ENCODE measurements at regions not wholly inside any gene's neighbourhood (a gene's known extent, or its start where the extent isn't known, plus 50 kb on each side); places are given as distances from the start of the nearest gene placed in this dataset.
"Not testable (repeated sequence)": the region's sequence is repeated elsewhere in the genome, so short reads cannot be mapped to it uniquely, and the experiment has no call there.

DNA sequence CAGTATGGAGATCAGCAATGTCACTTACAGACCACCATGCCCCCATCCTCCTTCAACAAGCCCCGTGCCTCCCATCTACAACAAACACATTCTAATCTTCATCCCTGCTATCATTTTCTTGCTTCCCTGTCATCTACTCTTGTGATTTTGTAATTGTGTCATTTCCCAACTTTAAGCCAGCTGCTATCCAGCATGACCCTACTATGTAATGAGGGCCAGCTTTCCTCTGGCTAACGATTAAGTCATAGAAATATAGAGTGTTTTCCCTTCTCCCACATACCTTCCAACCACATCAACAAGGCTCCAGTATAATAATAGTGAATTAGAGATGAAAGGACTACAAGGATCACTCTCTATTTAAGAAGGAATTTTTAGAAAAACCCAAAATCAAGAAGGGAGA, 607.0 kb downstream of the TENT5A start:
- Histone ChIP-seq H3K4me3 (ENCODE audit: low read depth, low read length) (no peak overlapping the region), H3K4me1 (ENCODE audit: control insufficient read depth, insufficient read depth, low read length) (no peaks in the 10 kb centered on the region)

DNA sequence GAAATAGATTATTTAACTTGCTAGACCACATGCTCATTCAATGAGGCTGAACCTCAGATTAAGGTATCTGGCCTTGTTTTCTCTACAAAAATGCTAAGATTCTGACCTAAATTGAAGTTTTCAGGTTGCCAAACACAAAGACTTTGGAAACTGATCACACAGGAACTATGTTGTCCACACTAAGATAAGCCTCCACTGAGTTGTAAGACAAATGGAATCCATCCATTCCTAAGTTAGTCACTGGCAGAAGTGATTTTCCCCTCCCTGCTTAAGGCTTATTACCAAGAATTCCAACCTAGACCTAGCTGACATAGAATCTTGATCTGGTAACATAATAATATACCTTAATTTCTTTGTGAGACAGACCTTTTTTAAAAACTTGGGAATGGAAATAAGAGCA, 608.1 kb downstream of the TENT5A start:
- H3K9me3 ChIP-seq (ENCODE audit: control insufficient read depth, insufficient read depth, low read length) = no peaks in the 10 kb centered on the region
- no peak overlapping the region for H3K4me3 ChIP-seq (ENCODE audit: low read depth, low read length)
- H3K27me3 ChIP-seq (ENCODE audit: control insufficient read depth, insufficient read depth, low read length) = no peaks in the 10 kb centered on the region
- H3K36me3 ChIP-seq (ENCODE audit: control insufficient read depth, insufficient read depth, low read length) = no peaks in the 10 kb centered on the region
- H3K4me1 ChIP-seq (ENCODE audit: control insufficient read depth, insufficient read depth, low read length) = no peaks in the 10 kb centered on the region
- H3K9ac ChIP-seq (ENCODE audit: low read depth, low read length) = no peak overlapping the region

More for the DNA sequence above, 607.0 kb downstream of the TENT5A start:
- H3K27me3 ChIP-seq (ENCODE audit: control insufficient read depth, insufficient read depth, low read length) = no peaks in the 10 kb centered on the region
- no peaks in the 10 kb centered on the region for H3K36me3 ChIP-seq (ENCODE audit: control insufficient read depth, insufficient read depth, low read length)
- H3K9me3 ChIP-seq (ENCODE audit: control insufficient read depth, insufficient read depth, low read length) = no peaks in the 10 kb centered on the region
- no peak overlapping the region for H3K9ac ChIP-seq (ENCODE audit: low read depth, low read length)

DNA sequence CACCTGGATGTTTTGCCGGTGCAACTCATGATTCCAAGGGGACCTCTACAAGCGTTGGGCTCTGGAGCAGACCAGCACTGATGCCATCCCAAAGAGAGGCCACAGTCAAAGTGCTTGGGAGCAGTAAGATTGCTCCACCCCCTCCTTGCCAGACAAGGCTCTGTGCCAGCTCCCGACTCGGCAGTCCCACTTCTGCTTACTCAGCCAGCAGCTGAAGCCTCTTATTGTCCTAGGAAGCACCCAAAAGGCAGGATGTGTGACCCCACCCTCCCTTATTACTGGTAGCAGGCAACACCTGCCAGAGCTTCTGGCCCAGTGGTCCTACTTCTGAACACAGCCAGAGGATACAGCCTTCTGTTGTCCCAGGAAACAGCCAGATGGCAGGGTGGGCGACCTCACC, 614.2 kb downstream of the TENT5A start:
- no peak overlapping the region for H3K9ac ChIP-seq (ENCODE audit: low read depth, low read length)
- no peaks in the 10 kb centered on the region for H3K4me1 ChIP-seq (ENCODE audit: control insufficient read depth, insufficient read depth, low read length)
- no peaks in the 10 kb centered on the region for H3K9me3 ChIP-seq (ENCODE audit: control insufficient read depth, insufficient read depth, low read length)
- H3K27me3 ChIP-seq (ENCODE audit: control insufficient read depth, insufficient read depth, low read length) = no peaks in the 10 kb centered on the region
- H3K4me3 ChIP-seq (ENCODE audit: low read depth, low read length) = no peak overlapping the region
- H3K36me3 ChIP-seq (ENCODE audit: control insufficient read depth, insufficient read depth, low read length) = no peaks in the 10 kb centered on the region

DNA sequence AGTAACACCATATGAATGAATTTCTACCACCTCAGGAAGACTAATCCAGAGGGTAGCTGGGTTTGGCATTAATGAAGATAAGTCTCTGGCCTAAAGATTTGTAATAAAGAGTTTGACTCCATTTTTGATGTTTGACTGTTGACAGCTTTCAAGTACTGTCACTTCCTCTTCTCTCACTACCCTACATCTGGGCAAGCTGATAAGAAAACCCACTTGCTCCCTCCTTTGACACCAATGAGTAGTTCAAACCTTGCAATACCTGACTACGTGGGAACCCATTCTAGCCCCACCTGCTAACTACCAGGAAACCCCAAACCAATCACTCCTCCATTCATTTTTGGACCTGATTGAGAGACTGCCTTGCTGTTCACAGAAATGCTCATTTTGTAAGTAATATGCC, 621.5 kb downstream of the TENT5A start:
- H3K4me1 ChIP-seq (ENCODE audit: control insufficient read depth, insufficient read depth, low read length) = no peaks in the 10 kb centered on the region
- no peak overlapping the region for H3K9ac ChIP-seq (ENCODE audit: low read depth, low read length)
- no peaks in the 10 kb centered on the region for H3K27me3 ChIP-seq (ENCODE audit: control insufficient read depth, insufficient read depth, low read length)
- no peaks in the 10 kb centered on the region for H3K9me3 ChIP-seq (ENCODE audit: control insufficient read depth, insufficient read depth, low read length)
- no peak overlapping the region for H3K4me3 ChIP-seq (ENCODE audit: low read depth, low read length)
- no peaks in the 10 kb centered on the region for H3K36me3 ChIP-seq (ENCODE audit: control insufficient read depth, insufficient read depth, low read length)

DNA sequence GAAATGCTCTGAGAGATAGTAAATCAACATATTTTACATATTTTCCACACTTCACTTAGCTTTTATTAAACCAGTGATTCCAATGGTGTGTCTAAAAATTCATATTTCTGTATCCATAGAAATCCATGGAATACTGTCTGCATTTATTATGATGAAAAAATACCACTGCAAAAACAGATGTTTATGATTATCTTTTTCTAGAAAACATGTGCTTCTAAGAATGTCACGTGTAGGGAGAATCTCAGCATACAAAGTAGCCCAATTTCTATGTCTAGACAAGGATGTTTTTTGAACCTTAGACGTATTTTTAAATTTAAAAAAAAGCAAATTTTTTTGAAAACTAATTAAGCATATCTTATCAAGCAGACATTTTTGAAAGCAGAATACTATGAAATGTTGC, 622.4 kb downstream of the TENT5A start:
- no peak overlapping the region for H3K4me3 ChIP-seq (ENCODE audit: low read depth, low read length)
- no peaks in the 10 kb centered on the region for H3K9me3 ChIP-seq (ENCODE audit: control insufficient read depth, insufficient read depth, low read length)
- no peaks in the 10 kb centered on the region for H3K36me3 ChIP-seq (ENCODE audit: control insufficient read depth, insufficient read depth, low read length)
- no peaks in the 10 kb centered on the region for H3K27me3 ChIP-seq (ENCODE audit: control insufficient read depth, insufficient read depth, low read length)
- H3K4me1 ChIP-seq (ENCODE audit: control insufficient read depth, insufficient read depth, low read length) = no peaks in the 10 kb centered on the region
- H3K9ac ChIP-seq (ENCODE audit: low read depth, low read length) = no peak overlapping the region

DNA sequence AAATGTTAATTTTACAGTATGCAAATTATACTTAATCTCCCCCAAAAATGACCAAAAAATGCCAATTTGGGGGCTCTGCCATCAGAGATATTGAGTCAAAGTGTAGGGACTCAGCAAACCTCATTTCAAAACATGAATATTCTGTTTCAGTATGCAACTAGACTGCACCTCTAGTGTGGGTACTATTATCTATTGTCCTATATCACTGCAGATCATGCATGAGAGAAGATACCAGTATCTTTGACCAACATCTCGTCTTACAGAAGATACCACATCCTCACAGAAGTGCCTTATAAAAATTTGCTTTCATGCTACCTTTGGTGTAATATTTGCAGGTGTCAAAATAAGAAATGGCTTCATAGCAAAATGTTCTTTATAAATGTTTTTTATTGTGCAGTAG, 623.8 kb downstream of the TENT5A start:
- H3K9me3 ChIP-seq (ENCODE audit: control insufficient read depth, insufficient read depth, low read length) = no peaks in the 10 kb centered on the region
- H3K36me3 ChIP-seq (ENCODE audit: control insufficient read depth, insufficient read depth, low read length) = no peaks in the 10 kb centered on the region
- H3K4me3 ChIP-seq (ENCODE audit: low read depth, low read length) = no peak overlapping the region
- no peaks in the 10 kb centered on the region for H3K4me1 ChIP-seq (ENCODE audit: control insufficient read depth, insufficient read depth, low read length)
- H3K27me3 ChIP-seq (ENCODE audit: control insufficient read depth, insufficient read depth, low read length) = no peaks in the 10 kb centered on the region
- no peak overlapping the region for H3K9ac ChIP-seq (ENCODE audit: low read depth, low read length)

DNA sequence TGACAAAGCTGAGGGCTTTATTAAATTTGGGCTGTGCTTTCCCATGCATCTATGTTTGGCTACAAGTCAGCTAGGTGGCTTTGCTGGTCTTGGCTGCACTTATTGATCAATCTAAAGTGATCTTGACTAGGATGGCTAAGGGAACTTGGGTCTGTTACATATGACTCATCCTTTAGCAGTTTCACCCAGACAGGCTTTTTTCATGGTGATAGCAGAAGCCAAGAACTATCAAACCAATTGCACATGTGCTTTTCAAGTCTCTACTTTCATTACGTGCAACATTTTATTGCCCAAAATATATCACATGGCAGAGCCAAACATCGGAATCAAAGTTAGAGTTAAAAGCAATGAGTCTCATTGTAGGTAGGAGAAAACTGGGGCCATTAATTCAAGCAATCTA, 626.3 kb downstream of the TENT5A start:
- no peak overlapping the region for H3K9ac ChIP-seq (ENCODE audit: low read depth, low read length)
- no peak overlapping the region for H3K4me3 ChIP-seq (ENCODE audit: low read depth, low read length)
- H3K36me3 ChIP-seq (ENCODE audit: control insufficient read depth, insufficient read depth, low read length) = no peaks in the 10 kb centered on the region
- no peaks in the 10 kb centered on the region for H3K9me3 ChIP-seq (ENCODE audit: control insufficient read depth, insufficient read depth, low read length)
- H3K4me1 ChIP-seq (ENCODE audit: control insufficient read depth, insufficient read depth, low read length) = no peaks in the 10 kb centered on the region
- H3K27me3 ChIP-seq (ENCODE audit: control insufficient read depth, insufficient read depth, low read length) = no peaks in the 10 kb centered on the region

DNA sequence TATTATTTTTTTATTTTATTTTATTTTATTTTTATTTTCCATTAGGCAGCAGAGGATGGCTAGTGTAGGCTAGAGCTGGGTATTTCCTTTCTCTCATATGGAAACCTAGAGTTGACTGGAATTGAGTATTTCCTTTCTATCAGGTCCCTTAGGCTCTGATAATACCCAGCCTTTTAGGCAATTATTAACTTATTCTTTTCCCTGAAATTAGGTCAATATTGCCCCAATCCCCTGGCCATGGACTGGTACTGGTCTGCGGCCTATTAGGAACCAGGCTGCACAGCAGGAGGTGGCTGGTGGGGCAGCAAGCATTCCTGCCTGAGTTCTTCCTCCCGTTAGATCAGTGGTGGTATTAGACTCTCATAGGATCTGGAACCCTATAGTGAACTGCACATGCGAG, 632.2 kb downstream of the TENT5A start:
- Histone ChIP-seq H3K9ac (ENCODE audit: low read depth, low read length) (no peak overlapping the region), H3K36me3 (ENCODE audit: control insufficient read depth, insufficient read depth, low read length) (no peaks in the 10 kb centered on the region), H3K27me3 (ENCODE audit: control insufficient read depth, insufficient read depth, low read length) (no peaks in the 10 kb centered on the region), H3K4me1 (ENCODE audit: control insufficient read depth, insufficient read depth, low read length) (no peaks in the 10 kb centered on the region), H3K4me3 (ENCODE audit: low read depth, low read length) (no peak overlapping the region), H3K9me3 (ENCODE audit: control insufficient read depth, insufficient read depth, low read length) (no peaks in the 10 kb centered on the region)

DNA sequence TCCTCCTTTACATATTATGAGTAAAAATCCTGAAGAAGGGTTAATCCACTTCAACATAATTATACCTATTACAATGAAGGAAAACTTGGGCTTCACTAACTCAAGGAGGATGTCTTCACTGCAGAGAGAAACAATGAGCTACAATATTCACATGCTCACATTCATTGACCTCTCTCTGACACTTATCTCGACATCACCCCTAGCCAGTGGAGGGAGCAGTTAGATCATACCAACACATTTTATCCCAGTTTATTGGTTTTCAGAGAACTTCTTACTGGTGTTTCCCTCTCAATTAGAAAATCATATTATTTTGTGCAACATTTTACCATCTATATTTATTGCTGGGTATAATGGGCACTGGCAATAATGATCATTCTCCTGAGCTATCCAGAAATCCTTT, 646.5 kb downstream of the TENT5A start:
- no peaks in the 10 kb centered on the region for H3K9me3 ChIP-seq (ENCODE audit: control insufficient read depth, insufficient read depth, low read length)
- H3K36me3 ChIP-seq (ENCODE audit: control insufficient read depth, insufficient read depth, low read length) = no peaks in the 10 kb centered on the region
- H3K9ac ChIP-seq (ENCODE audit: low read depth, low read length) = no peak overlapping the region
- H3K4me1 ChIP-seq (ENCODE audit: control insufficient read depth, insufficient read depth, low read length) = no peaks in the 10 kb centered on the region
- no peak overlapping the region for H3K4me3 ChIP-seq (ENCODE audit: low read depth, low read length)
- no peaks in the 10 kb centered on the region for H3K27me3 ChIP-seq (ENCODE audit: control insufficient read depth, insufficient read depth, low read length)

DNA sequence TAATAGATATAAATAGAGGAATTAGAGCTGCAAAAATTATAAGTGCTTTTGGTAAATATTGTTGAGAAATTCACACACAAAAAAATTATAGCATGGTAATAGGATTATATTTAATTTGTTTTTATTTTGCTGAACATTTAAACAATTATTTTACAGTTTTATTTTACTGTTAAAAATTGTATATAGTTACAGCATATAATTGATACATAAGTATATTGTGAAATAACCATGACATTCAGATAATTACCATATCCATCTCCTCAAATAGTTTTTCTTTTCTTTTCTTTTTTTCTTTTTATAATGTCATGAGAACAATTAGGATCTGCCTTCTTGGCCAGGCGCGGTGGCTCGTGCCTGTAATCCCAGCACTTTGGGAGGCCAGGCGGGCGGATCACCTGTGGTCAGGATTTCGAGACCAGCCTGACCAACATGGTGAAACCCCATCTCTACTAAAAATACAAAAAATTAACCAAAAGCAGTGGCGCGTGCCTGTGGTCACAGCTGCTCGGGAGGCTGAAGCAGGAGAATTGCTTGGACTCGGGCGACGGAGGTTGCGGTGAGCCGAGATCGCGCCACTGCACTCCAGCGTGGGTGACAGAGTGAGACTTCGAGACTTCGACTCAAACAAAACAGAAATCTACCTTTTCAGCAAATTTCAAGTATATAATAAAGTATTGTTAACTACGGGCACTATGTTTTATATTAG, 654.2 kb downstream of the TENT5A start:
- Histone ChIP-seq H3K4me3 (ENCODE audit: low read depth, low read length) (no peak overlapping the region), H3K9ac (ENCODE audit: low read depth, low read length) (no peak overlapping the region), H3K4me1 (ENCODE audit: control insufficient read depth, insufficient read depth, low read length) (peaks cover 4% of the 10 kb centered on the region), H3K9me3 (ENCODE audit: control insufficient read depth, insufficient read depth, low read length) (no peaks in the 10 kb centered on the region), H3K36me3 (ENCODE audit: control insufficient read depth, insufficient read depth, low read length) (no peaks in the 10 kb centered on the region), H3K27me3 (ENCODE audit: control insufficient read depth, insufficient read depth, low read length) (no peaks in the 10 kb centered on the region)

DNA sequence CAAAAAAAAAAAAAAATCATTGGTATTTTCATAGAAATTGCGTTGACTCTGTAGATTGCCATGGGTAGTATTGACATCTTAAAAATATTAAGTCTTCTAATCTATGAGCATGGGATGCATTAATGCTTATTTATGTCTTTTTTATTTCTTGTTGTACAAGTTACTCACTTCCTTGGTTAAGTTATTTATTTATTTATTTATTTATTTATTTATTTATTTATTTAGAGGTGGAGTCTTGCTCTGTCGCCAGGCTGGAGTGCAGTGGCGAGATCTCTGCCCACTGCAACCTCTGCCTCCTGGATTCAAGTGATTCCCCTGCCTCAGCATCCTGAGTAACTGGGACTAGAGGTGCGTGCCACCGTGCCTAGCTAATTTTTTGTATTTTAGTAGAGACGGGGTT, 656.0 kb downstream of the TENT5A start:
- not testable (repeated sequence) for H3K9me3 ChIP-seq (ENCODE audit: control insufficient read depth, insufficient read depth, low read length); H3K9ac ChIP-seq (ENCODE audit: low read depth, low read length); H3K4me3 ChIP-seq (ENCODE audit: low read depth, low read length); H3K27me3 ChIP-seq (ENCODE audit: control insufficient read depth, insufficient read depth, low read length); H3K4me1 ChIP-seq (ENCODE audit: control insufficient read depth, insufficient read depth, low read length); H3K36me3 ChIP-seq (ENCODE audit: control insufficient read depth, insufficient read depth, low read length)

DNA sequence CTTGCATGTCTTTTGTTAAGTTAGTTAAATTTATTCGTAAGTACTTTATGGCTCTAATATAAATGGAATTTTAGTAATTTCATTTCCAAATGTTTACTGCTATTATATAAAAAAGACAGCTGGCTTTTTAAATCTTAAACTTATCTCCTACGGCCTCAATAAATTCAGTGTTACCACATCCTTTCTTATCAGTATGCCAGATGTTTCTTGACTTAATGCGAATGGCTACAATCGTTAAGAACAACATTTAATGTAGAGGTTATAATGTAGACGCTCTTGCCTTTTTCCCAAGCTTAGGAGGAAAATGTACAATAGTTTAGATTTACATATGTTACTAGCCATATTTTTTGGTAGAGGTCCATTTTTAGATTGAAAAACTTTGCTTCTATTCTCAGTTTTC, 659.4 kb downstream of the TENT5A start:
- no peaks in the 10 kb centered on the region for H3K27me3 ChIP-seq (ENCODE audit: control insufficient read depth, insufficient read depth, low read length)
- H3K4me1 ChIP-seq (ENCODE audit: control insufficient read depth, insufficient read depth, low read length) = peaks cover 7% of the 10 kb centered on the region
- H3K4me3 ChIP-seq (ENCODE audit: low read depth, low read length) = no peak overlapping the region
- H3K36me3 ChIP-seq (ENCODE audit: control insufficient read depth, insufficient read depth, low read length) = no peaks in the 10 kb centered on the region
- H3K9me3 ChIP-seq (ENCODE audit: control insufficient read depth, insufficient read depth, low read length) = no peaks in the 10 kb centered on the region
- H3K9ac ChIP-seq (ENCODE audit: low read depth, low read length) = no peak overlapping the region
